A673 (cell line): ENCODE measurements at regions not wholly inside any gene's neighbourhood (a gene's known extent, or its start where the extent isn't known, plus 50 kb on each side); places are given as distances from the start of the nearest gene placed in this dataset.

Experiments used
- CTCF ChIP-seq: fragments of 300-800, 200-600 bp; sonication (generic); conservative IDR thresholded peaks from 2 replicates; pipeline ENCODE4 v1.5.1; 2017; ENCODE audit warnings: low read depth, mild to moderate bottlenecking, antibody characterized with exemption, low read length, moderate library complexity, mixed read lengths
- EZH2 ChIP-seq: fragments of 200-600 bp; sonication (generic); IDR thresholded peaks from 2 replicates; pipeline ENCODE4 v1.6.1; 2017; ENCODE audit warnings: borderline replicate concordance, low read depth, mild to moderate bottlenecking, mixed read lengths, antibody characterized with exemption, low read length; ENCODE audit not compliant: poor library complexity, severe bottlenecking

GRCh38 chr15:31245756-31246155 is 80.9 kb upstream of the KLF13 start:
- TF ChIP-seq CTCF, result no peak
- TF ChIP-seq EZH2, result no peak
